GM23338 (cell line): ENCODE measurements at regions not wholly inside any gene's neighbourhood (a gene's known extent, or its start where the extent isn't known, plus 50 kb on each side); places are given as distances from the start of the nearest gene placed in this dataset.

ENCODE experiments used
- CREB1 ChIP-seq: fragments of 250-450 bp; sonication (Bioruptor Pico); IDR thresholded peaks from 2 replicates; pipeline ENCODE4 v1.5.0; 2020; ENCODE audit warnings: low read depth, mild to moderate bottlenecking, moderate library complexity
- EZH2 ChIP-seq: fragments of 200-600 bp; sonication (generic); IDR thresholded peaks from one replicate; pipeline ENCODE4 v1.8.0; 2017; ENCODE audit warnings: antibody characterized with exemption, mild to moderate bottlenecking, low read depth; ENCODE audit not compliant: unreplicated experiment
- EZH2phosphoT487 ChIP-seq: fragments of 200-600 bp; sonication (generic); IDR thresholded peaks from one replicate; pipeline ENCODE4 v1.8.1; 2018; ENCODE audit warnings: antibody characterized with exemption; ENCODE audit not compliant: unreplicated experiment
- JUNB ChIP-seq: IDR thresholded peaks from one replicate; pipeline ENCODE4 v1.6.1; 2016; ENCODE audit warnings: antibody characterized with exemption; ENCODE audit not compliant: unreplicated experiment
- NANOG ChIP-seq: IDR thresholded peaks from 2 replicates; pipeline ENCODE4 v1.6.1; 2016; ENCODE audit warnings: antibody characterized with exemption, borderline replicate concordance
- POLR2AphosphoS5 ChIP-seq: IDR thresholded peaks from 2 replicates; pipeline ENCODE4 v1.6.1; 2016; ENCODE audit warnings: antibody characterized with exemption, low read depth
- STAT1 ChIP-seq: IDR thresholded peaks from one replicate; pipeline ENCODE4 v1.6.1; 2016; ENCODE audit warnings: antibody characterized with exemption; ENCODE audit not compliant: unreplicated experiment
- ZNF114 ChIP-seq: fragments of 250-450 bp; sonication (Bioruptor Pico); IDR thresholded peaks from 2 replicates; pipeline ENCODE4 v1.5.0; 2020; ENCODE audit warnings: mild to moderate bottlenecking, moderate library complexity
- ZNF331 ChIP-seq: fragments of 250-450 bp; sonication (Bioruptor Pico); IDR thresholded peaks from 2 replicates; pipeline ENCODE4 v1.5.0; 2020; ENCODE audit warnings: low read depth, mild to moderate bottlenecking, moderate library complexity
- ZNF462 ChIP-seq: fragments of 250-450 bp; sonication (Bioruptor Pico); IDR thresholded peaks from 2 replicates; pipeline ENCODE4 v1.5.0; 2020; ENCODE audit warnings: mild to moderate bottlenecking, moderate library complexity
- TF ChIP-seq, protein P1 (sequence below), 2 experiments: fragments of 200-600 bp in 1 of 2; sonication (generic) in 1 of 2; conservative IDR thresholded peaks; 2 replicates each; pipeline versions ENCODE4 v1.5.1 to v1.6.1; 2016 to 2017; ENCODE audit warnings: antibody characterized with exemption in 2 of 2, low read depth in 2 of 2, mild to moderate bottlenecking in 2 of 2, moderate library complexity in 1 of 2
- TF ChIP-seq, protein P2 (sequence below): IDR thresholded peaks from one replicate; pipeline ENCODE4 v1.6.1; 2018; ENCODE audit warnings: antibody characterized with exemption; ENCODE audit not compliant: unreplicated experiment
- TF ChIP-seq, protein P3 (sequence below): IDR thresholded peaks from 2 replicates; pipeline ENCODE4 v1.6.1; 2016; ENCODE audit warnings: antibody characterized with exemption

GRCh38 chr2:123036300-123036699 lies 988.8 kb upstream of the CNTNAP5 start:
- TF ChIP-seq EZH2 = no peak
- TF ChIP-seq, protein P1, sequence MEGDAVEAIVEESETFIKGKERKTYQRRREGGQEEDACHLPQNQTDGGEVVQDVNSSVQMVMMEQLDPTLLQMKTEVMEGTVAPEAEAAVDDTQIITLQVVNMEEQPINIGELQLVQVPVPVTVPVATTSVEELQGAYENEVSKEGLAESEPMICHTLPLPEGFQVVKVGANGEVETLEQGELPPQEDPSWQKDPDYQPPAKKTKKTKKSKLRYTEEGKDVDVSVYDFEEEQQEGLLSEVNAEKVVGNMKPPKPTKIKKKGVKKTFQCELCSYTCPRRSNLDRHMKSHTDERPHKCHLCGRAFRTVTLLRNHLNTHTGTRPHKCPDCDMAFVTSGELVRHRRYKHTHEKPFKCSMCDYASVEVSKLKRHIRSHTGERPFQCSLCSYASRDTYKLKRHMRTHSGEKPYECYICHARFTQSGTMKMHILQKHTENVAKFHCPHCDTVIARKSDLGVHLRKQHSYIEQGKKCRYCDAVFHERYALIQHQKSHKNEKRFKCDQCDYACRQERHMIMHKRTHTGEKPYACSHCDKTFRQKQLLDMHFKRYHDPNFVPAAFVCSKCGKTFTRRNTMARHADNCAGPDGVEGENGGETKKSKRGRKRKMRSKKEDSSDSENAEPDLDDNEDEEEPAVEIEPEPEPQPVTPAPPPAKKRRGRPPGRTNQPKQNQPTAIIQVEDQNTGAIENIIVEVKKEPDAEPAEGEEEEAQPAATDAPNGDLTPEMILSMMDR (conservative IDR thresholded peaks at IDR 0.05; ENCODE audit: low read depth in 2 of 2) = no peak
- TF ChIP-seq POLR2AphosphoS5 = no peak
- TF ChIP-seq EZH2phosphoT487 = no peak
- TF ChIP-seq, protein P2, sequence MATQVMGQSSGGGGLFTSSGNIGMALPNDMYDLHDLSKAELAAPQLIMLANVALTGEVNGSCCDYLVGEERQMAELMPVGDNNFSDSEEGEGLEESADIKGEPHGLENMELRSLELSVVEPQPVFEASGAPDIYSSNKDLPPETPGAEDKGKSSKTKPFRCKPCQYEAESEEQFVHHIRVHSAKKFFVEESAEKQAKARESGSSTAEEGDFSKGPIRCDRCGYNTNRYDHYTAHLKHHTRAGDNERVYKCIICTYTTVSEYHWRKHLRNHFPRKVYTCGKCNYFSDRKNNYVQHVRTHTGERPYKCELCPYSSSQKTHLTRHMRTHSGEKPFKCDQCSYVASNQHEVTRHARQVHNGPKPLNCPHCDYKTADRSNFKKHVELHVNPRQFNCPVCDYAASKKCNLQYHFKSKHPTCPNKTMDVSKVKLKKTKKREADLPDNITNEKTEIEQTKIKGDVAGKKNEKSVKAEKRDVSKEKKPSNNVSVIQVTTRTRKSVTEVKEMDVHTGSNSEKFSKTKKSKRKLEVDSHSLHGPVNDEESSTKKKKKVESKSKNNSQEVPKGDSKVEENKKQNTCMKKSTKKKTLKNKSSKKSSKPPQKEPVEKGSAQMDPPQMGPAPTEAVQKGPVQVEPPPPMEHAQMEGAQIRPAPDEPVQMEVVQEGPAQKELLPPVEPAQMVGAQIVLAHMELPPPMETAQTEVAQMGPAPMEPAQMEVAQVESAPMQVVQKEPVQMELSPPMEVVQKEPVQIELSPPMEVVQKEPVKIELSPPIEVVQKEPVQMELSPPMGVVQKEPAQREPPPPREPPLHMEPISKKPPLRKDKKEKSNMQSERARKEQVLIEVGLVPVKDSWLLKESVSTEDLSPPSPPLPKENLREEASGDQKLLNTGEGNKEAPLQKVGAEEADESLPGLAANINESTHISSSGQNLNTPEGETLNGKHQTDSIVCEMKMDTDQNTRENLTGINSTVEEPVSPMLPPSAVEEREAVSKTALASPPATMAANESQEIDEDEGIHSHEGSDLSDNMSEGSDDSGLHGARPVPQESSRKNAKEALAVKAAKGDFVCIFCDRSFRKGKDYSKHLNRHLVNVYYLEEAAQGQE = no peak
- TF ChIP-seq JUNB = no peak
- TF ChIP-seq NANOG = no peak
- TF ChIP-seq ZNF331 = no peak
- no peak for TF ChIP-seq CREB1 (CRISPR knock-in tag)
- TF ChIP-seq, protein P3, sequence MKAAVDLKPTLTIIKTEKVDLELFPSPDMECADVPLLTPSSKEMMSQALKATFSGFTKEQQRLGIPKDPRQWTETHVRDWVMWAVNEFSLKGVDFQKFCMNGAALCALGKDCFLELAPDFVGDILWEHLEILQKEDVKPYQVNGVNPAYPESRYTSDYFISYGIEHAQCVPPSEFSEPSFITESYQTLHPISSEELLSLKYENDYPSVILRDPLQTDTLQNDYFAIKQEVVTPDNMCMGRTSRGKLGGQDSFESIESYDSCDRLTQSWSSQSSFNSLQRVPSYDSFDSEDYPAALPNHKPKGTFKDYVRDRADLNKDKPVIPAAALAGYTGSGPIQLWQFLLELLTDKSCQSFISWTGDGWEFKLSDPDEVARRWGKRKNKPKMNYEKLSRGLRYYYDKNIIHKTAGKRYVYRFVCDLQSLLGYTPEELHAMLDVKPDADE = no peak
- TF ChIP-seq STAT1 = no peak
- no peak for TF ChIP-seq ZNF114 (CRISPR knock-in tag)
- TF ChIP-seq ZNF462 (CRISPR knock-in tag) = no peak
